Fibroblast of skin of left biceps (primary cell): ENCODE measurements at regions not wholly inside any gene's neighbourhood (a gene's known extent, or its start where the extent isn't known, plus 50 kb on each side); places are given as distances from the start of the nearest gene placed in this dataset.
"Not testable (repeated sequence)": the region's sequence is repeated elsewhere in the genome, so short reads cannot be mapped to it uniquely, and the experiment has no call there.

Experiments used
- DNase-seq, 2 experiments: peaks; one replicate each; pipeline ENCODE4 v3.0.0-alpha.2; 2013; ENCODE audit warnings: low read depth in 2 of 2

DNA sequence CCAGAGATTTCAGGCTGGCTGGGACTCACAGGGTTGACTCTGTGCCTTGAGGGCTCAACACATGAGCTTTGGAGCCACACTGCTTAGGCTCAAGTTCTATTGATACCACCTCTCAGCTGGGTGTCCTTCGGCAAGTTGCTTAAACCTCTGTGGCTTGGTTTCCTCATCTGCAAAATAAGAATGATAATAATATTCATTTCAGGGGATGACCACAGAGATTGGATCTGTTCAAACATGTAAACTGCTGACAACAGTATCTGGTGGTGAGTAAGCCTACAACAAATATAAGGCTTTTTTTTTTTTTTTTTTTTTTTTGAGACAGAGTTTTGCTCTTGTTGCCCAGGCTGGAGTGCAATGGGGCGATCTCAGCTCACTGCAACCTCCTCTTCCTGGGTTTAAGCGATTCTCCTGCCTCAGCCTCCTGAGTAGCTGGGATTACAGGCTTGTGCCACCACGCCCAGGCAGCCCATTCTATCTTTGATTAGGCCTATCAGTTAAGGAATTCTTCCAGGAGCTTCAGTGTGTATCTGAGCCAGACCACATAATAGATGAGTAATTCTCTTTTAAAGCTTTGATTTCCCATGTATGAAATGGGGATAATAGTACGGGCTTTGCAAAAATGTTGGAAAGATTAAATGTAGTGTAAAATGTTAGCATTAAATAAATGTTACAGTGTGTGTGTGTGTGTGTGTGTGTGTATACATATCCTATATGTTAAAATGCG, 437.6 kb downstream of the PRDM2 start:
- no peak for DNase-seq

DNA sequence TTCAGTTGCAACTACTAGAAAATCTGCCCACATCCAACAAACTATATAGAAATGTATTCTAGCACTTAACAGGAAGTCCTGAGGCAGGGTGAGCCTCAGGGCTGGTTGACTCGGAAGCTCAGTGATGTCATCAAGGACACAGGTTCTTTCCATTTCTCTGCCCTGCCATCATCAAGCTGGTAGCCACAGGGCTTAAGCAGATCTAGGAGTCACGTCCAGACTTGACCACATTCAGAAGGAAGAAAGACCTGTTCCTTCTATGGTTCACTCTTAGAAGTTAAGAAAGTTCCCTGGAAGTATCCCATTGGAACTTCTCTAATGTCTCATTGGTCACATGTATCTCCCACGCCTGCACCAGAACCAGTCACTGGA, 438.1 kb downstream of the PRDM2 start:
- DNase-seq: no peak

DNA sequence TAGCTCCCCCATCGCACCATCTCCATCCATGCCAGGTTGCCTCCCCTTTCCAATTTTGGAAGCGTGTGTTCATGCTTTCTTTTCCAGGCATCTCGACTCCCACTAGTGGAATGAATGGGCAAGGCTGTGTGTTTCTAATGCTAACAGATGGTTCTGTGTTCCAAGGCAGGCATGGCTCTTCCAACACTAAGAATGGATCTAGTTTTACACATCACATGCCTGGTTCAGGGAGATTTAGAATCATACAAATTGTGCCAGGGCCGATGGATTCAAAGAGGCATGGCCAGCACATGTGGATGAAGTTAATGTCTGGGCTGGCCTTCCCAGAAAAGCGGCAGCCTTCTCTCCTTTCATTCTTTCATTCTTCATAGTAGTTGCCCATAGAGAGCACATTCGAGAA, 438.7 kb downstream of the PRDM2 start:
- DNase-seq: no peak

DNA sequence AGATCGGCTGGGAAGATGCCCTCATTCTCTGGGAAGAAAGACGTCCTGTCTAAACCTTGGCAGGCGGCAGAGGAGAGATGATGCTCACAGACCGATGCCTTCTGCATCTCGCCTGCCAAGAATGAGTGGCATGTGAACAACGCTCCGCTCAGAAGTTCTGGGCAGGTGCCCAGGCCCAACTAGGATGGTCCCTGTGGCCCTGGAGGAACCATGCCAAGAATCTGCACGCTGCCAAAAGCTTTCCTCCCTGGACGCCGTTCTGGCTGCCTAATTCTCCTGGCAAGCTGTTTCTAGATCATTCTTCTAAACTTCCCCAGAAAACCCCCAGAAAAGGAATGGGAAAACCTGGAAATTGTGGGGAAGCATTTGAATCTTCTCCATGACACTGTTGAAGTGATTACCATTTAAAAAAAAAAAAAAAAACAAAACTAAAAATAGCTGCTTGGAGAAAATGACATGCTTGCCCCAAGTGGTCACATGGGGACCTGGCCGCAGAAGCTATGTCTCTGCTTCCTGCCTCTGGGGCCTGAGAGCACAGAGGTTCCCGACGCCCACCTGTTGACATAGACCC, 440.9 kb downstream of the PRDM2 start:
- no peak for DNase-seq

DNA sequence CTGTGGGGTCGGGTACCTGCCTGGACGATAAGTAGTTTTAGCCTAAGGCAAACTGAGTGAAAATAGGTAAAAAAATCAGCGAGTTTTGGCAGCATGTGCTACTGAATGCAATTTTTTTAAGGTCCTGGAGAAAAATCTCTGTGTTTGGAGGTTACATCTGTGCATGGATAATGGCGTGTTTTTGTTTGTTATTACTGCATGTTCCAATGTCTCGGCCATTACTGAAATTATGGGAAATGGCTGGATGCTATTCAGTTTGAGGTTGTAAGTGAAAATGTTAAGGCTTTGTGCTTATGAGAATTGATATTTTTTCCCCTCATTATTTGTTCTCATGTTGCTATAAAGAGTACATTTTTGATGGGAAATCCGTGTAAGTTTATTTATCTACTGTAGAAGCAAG, 441.7 kb downstream of the PRDM2 start:
- no peak for DNase-seq

DNA sequence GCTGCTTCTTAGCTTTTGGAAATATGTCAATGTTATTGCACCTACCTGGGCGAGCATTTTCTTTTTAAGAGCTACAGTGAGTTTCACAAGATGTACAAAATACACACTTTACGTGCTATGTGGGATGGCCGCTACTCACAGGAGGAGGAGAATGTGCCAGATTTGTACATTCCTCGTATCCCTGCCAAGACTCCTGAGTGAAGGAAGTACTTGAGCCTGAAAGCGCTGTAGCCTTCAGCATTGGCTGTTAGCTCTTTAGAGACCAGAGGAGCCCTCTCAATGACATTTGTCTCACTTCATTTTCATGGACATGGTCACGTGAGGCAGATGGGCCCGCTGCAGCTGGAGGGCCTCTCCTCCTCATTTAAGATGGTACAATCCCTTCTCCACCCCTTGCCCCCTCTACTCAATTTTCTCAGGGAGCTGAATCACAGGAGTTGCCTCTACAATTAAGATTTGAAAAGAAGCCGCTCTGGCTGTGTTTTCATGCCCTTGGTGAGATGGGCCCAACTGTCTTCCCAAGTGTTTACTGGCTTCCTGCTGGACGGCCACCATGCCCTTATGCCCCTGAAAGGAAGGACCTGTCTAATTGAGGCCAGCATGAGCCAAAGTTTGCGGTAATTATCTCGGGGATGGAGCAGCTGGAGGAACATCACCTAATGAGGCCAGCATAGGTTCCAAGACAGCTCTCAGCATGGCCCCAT, 442.6 kb downstream of the PRDM2 start:
- DNase-seq: no peak

DNA sequence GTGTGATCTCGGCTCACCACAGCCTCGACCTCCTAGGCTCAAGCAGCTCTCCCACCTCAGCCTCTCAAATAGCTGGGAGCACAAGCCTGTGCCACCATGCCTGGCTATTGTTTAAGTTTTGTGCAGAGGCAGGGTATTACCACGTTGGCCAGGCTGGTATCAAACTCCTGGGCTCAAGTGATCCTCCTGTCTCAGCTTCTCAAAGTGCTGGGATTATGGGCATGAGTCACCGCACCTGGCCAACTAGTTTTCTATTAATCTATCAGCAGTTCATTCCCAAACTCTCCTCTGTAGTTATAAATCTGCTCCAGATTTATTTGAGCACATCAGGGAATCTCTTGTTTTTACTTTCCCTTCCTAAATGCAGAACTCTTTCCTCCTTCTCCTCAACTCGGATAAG, 443.8 kb downstream of the PRDM2 start:
- no peak for DNase-seq

DNA sequence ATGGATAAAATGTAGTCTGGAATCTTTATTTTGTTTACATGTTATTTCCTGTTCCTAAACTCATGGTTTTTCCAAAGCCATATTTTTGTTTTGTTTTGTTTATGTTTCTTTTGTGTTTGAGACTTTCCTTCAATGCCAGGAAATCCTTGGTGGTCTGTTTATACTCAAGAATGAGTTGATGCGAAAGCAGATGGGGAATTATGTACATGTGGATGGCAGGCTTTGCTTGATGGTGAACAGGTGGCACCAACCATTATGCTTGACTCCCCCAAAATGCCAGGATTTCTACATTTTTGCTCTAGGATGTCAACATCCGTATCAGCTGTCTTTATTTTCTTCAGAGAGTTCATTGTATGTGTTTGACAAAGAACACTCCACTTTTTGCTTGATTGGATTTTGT, 448.5 kb downstream of the PRDM2 start:
- no peak for DNase-seq

DNA sequence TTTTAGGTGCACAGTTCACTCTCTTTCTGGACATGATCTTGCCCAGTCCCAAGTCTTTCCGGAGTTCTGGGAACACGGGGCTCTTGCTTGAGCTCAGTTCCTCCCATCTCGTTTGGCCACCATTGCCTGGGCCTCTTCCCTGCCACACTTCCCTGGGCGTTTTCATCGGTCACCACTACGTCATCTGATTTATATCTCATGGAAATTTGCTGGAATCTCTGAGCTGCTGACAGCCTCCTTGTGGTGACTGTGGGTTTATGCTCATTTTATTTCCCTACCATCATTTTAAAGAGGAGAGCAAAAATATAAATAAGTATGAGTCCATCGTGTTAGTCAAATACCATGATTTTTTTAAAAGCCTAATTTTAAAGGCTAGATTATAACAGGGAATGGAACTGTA, 449.1 kb upstream of the KAZN start:
- no peak for DNase-seq

DNA sequence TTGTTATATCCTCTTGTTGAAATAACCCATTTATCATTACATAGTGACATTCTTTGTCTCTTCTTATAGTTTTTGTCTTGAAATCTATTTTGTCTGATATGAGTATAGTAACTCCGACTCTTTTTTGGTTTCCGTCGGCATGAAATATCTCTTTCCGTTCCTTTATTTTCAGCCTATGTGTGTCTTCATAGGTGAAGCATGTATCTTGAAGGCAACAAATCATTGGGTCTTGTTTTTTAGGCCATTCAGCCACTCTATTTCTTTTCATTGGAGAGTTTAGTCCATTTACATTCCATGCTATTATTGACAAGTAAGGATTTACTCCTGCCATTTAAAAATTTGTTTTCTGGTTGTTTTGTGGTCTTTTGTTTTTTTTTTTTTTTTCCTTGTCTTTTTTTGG, 441.9 kb upstream of the KAZN start:
- DNase-seq: no peak

DNA sequence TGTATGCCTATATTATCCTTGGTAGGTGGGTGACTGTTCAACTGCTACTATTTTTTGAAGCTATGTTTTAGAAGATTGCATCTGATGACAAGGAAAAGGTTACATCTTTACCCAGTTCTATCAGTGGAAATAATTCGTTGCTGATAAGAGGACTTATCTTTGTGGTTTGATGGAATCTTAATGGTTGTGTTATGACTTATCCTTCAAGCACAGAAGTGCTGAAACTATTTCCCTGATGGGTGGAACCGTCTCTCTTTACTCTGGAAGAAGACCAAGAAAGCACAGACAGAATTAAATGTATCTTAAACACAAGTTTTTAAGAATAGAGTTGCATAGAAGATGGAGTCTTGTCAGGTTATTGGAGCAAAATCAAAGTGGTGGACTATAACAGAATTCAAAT, 437.7 kb upstream of the KAZN start:
- no peak for DNase-seq

DNA sequence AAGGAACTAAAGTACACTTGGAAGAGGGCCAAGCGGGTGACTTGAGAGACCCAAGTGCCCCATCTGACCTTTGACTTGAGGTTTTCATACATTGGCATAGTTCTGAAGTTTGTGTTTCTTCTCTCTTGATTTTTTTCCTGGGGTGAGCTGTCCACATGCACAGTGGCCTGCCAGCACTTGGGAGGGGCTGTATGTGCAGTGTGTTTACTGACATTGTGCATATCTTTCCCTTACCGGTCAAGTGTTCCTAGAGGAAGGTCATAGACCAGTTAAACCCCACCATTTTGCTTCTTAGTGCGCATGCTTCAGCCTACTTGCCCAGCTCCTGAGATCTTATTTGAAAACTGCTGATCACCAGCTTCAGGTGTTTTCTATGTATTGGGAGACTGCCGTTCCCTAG, 435.2 kb upstream of the KAZN start:
- DNase-seq: no peak

DNA sequence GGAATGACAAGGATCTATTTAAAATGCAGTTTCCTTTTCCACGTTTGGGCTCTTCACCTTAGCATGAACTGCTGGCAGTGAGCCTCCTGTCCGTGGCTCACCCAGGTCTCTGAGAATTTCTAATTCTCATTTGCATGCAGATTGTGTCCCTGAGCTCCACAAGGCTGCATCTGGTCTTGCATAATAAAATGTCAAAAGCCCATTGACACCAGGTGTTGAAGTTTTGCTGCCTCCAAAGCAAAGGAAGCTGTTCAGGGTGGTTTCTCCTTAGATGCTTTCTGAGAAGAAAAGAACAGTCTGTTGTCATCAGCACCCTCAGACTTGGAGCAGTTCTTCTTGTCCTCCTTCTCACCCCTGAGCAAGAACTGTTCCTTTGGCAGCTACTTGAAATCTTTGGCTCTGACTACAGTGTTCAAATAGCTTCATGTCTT, 433.1 kb upstream of the KAZN start:
- no peak for DNase-seq

DNA sequence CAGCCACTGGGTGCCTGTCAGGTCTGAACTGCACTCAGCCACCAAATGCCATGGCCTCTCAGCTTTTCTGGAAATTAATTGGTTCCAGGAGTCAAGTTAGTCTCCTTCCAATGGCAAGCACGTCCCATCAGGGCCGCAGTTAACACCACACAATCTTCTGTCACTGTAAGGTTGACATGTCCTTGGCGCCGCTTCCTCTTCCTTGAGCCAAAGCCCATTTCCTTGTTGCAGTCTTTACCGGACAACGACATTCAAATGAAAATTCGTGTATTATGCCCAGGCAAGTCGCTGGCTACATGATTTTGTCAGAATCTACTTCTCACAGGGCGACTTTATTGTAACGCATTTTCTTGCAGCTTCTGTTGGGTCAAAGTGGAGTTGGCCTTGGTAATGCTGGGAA, 430.6 kb upstream of the KAZN start:
- no peak for DNase-seq

DNA sequence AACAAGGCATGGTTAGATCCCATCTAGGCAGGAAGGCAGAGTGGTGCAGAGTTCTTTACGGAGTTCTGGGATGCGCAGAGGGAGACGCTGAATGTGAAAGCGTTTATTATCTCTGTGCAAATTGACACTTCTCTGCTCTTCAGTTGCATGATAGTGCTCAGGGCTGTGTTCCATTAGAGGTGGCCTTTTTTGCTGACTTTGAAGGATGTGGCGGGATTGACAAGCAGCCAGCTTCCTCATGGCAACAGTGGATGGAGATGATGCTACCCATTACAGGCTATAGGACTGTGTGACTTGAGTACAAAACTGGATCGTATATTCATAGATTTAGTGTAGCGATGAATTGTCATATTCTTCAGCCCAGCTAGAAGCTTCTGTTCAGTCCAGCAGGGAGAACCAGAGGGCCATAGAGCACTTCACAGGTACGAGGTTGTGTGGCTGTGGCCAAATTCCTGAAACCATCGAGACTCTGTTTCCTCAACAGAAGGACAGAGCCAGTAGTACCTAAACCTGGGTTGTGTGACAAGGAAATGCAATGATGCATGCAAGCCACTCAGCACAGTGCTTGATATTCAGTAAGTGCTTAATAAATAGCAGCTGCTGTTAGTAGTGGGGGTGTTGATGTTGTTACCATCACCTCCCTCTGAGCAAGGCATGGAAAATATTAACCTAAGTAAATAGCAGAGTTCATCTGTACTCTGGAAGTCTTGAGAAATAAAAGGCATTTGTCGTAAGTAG, 430.0 kb upstream of the KAZN start:
- DNase-seq: no peak

DNA sequence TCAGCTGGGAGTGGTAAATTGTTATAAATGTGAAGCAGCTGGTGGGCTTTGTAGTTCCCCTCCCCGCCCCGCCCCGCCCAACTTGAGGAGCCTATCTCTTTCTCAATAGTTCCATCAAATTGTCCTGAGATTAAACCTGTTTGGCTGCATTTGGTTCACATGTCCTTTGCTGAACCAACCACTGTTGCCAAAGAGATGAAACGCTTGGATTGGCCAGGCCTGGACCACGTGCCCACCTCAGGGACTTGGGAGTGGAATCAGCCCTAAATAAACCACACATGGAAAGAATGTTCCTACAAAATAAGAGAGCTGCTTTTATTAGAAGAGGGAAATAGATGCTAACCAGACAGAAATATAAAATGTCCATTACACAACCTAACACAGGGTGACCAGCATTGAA, 424.9 kb upstream of the KAZN start:
- no peak for DNase-seq

DNA sequence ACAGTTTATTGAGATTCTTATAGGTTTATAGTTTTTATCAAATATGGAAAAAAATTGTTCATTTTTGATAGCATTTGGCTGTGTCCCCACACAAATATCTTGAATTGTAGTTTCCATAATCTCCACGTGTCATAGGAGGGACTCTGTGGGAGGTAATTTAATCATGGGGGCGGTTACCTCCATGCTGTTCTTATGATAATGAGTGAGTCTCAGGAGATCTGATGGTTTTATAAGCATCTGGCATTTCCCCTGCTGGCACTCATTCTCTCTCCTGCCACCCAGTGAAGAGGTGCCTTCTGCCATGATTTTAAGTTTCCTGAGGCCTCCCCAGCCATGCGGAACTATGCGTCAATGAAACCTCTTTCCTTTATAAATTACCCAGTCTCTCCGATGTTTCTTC, 420.6 kb upstream of the KAZN start:
- DNase-seq: not testable (repeated sequence)

DNA sequence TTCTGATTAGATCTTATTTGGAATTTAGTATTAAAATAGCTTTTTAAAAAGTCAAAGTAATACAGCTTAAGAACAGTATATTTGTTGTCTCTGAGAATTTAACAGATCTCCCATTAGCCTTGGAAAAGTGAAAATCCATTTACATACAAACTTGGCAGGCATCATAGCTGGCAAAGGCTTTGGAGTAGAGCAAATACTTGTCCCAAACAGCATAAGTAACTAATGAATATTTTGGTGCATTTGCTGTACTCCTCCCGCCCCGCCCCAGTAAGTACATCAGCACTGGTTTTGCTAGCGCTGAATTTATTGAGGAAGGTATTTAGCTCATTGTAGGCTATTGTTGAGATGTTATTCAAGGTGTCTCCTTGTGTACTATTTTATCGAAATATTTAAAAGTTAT, 417.7 kb upstream of the KAZN start:
- no peak for DNase-seq

DNA sequence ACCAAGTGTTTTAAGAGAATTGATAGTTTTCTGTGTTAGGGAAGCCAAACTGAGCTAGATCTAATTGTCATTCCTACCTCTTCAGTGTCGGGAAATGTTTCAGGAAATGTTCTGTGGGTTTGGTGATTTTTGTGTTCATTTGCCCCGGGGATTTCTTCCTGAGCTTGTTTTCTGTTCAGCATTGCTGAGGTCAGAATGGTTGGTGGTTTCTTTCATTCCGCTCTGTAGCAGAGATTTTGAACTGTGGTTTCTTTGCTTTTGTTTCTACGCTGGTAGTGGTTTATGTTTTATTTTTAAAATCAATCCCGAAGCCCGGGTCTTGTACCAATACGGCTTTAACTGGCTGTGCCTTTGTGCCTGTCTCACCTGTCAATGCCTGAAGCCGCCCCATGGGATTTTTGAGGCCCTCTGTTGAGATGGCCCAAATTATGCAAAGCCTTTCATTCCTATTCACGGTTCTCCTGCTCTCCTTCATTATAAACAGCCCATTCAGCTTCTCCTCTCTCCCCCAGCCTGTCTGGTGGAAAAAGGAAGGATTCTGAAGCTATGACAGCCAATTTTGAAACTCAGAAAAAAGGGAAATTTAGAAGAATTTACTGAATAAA, 417.2 kb upstream of the KAZN start:
- no peak for DNase-seq

DNA sequence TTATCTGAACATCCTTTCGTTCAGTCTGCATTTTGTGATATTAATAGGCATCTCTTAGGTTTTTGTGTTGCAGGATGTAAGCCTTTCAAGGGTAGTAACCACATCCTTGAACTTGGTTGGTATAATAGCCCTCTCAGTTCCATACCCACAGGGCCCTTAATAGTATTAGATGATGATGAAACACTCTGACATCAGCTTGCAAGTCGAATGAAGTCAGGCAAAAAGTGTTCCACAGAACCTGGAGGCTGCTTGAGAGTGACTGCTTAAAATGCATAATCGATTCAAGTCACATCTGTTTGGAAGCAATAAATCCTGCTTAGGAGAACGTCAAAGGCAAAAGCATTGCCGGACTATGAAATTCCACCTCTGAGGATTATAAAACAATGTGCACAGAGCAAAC, 415.6 kb upstream of the KAZN start:
- no peak for DNase-seq

DNA sequence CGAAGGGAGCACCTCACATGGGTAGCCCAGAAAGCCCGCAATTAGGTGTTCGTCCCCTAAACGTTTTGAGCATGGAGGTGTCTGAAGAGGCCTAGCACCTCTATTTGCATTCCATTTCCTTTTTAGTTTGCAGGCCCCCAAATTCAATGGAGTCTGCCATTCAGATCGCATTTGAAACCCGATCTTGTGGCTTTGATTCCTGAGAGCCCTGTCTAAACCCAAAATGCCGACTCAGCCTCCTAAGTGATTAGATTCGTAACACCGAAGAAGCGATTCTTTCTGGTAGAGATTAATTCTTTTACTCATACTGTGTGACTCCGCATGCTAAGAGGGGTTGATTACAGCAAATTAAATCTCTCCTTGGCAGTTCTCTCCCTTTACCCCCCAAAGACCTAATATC, 415.2 kb upstream of the KAZN start:
- no peak for DNase-seq

DNA sequence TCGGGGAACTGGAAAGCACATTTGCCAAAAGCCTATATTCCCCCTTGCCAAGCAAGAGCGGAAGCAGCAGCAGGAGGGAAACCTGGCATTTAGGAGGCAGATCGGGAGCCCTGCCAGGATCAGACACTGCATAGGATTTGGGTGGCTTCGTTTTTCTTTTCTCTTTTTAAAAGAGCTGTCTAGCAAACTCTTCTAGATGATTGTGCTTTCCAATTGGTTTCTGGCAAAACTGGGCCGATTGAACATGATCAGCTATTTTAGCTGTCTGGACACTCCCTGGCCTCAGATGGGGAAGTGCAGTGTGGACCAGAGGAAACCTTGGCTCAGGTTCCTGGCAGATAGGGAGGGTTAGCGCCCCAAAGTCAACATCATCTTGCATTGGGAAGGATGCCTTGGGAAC, 414.0 kb upstream of the KAZN start:
- no peak for DNase-seq
